Esophagus squamous epithelium (tissue), 5 donors: ENCODE measurements at regions not wholly inside any gene's neighbourhood (a gene's known extent, or its start where the extent isn't known, plus 50 kb on each side); places are given as distances from the start of the nearest gene placed in this dataset.

Experiments
- DNase-seq: peaks from one replicate; lab custom pipeline; 2025; lab: John Stamatoyannopoulos, UW
- H3K27ac ChIP-seq, 4 donors: fragments of 200-600 bp; sonication (generic); one replicate each; pipeline ENCODE4 v1.5.1; 2016 to 2019; ENCODE audit warnings: mild to moderate bottlenecking in 1 of 4
- H3K27me3 ChIP-seq, 4 donors: fragments of 200-600 bp; sonication (generic); 1 replicate in 3 of 4; 2 replicates in 1 of 4; pipeline versions ENCODE4 v1.5.1 to v1.6.0; 2017 to 2021; ENCODE audit warnings: antibody characterized with exemption in 1 of 4
- H3K36me3 ChIP-seq, 3 donors: fragments of 200-600 bp; sonication (generic); one replicate each; pipeline ENCODE4 v1.5.1; 2016 to 2019
- H3K4me1 ChIP-seq, 3 donors: fragments of 200-600 bp; sonication (generic); one replicate each; pipeline ENCODE4 v1.5.1; 2017 to 2019
- H3K4me3 ChIP-seq, 4 donors: fragments of 200-600 bp; sonication (generic); 1 replicate in 3 of 4; 2 replicates in 1 of 4; pipeline ENCODE4 v1.5.1; 2016 to 2019; ENCODE audit warnings: mild to moderate bottlenecking in 2 of 4, moderate library complexity in 1 of 4
- H3K9me3 ChIP-seq, 3 donors: fragments of 200-600 bp; sonication (generic); one replicate each; pipeline ENCODE4 v1.5.1; 2016 to 2019
- CTCF ChIP-seq, 6 experiments: fragments of 450-650 bp in 4 of 6; fragments of 200-600 bp in 2 of 6; sonication (generic) in 2 of 6; IDR thresholded peaks; one replicate each; pipeline ENCODE4 v1.5.1; 2016 to 2019; ENCODE audit warnings: antibody characterized with exemption in 6 of 6, mild to moderate bottlenecking in 4 of 6, moderate library complexity in 4 of 6
- POLR2A ChIP-seq, 4 donors: fragments of 450-650 bp; IDR thresholded peaks; one replicate each; pipeline ENCODE4 v1.6.1; 2017; ENCODE audit warnings: antibody characterized with exemption in 4 of 4, mild to moderate bottlenecking in 4 of 4, moderate library complexity in 3 of 4
- WGBS, 2 donors: methylation state at CpG; one replicate each; pipeline ENCODE4 v1.1.5; 2018; 5-methylcytosine and 5-hydroxymethylcytosine counted together
- intact Hi-C: fragments of 100-400 bp; cut with DNase I; formaldehyde crosslinking; loops from one replicate; pipeline ENCODE4 v1.15.0; 2022
- donor health status: DM: yes; HTN: yes; CAD: no.

- Histone ChIP-seq H3K36me3 (no peaks in the 10 kb centered on the region), H3K27me3 (no peaks in the 10 kb centered on the region), H3K4me3 (no peak overlapping the region), H3K27ac (peak overlapping the region; percentile 69 to 86 (median 80)), H3K4me1 (peaks cover 28 to 80% (median 67%) of the 10 kb centered on the region in 3 donors), H3K9me3 (no peaks in the 10 kb centered on the region)
- WGBS, 2 donors: 17 to 21% methylated on average over 4 of the region's 4 CpGs
- no peak for DNase-seq
- intact Hi-C loops: no loop called here
- TF ChIP-seq CTCF (IDR thresholded peaks at IDR 0.05): no peak
- no peak for TF ChIP-seq POLR2A (IDR thresholded peaks at IDR 0.05)
Measured at GRCh38 chr21:38993561-38993960, 187.8 kb downstream of the ETS2 start.

GRCh38 chr21:38992737-38993136, 187.0 kb downstream of the ETS2 start:
- no peak for TF ChIP-seq CTCF (IDR thresholded peaks at IDR 0.05)
- TF ChIP-seq POLR2A (IDR thresholded peaks at IDR 0.05): no peak
- intact Hi-C loops: no loop called here
- H3K36me3 ChIP-seq: no peaks in the 10 kb centered on the region
- no peak overlapping the region for H3K4me3 ChIP-seq
- WGBS, 2 donors: 38 to 64% methylated on average over 3 of the region's 3 CpGs
- H3K27me3 ChIP-seq: no peaks in the 10 kb centered on the region
- no peak for DNase-seq
- H3K9me3 ChIP-seq: no peaks in the 10 kb centered on the region
- H3K27ac ChIP-seq: peak overlapping the region; percentile 69 to 86 (median 80)
- H3K4me1 ChIP-seq: peaks cover 33 to 88% (median 75%) of the 10 kb centered on the region in 3 donors

GRCh38 chr21:38990424-38990794, 184.7 kb downstream of the ETS2 start:
- no peaks in the 10 kb centered on the region for H3K27me3 ChIP-seq
- DNase-seq: no peak
- 11 to 26% methylated on average over 9 to 11 of the region's 12 CpGs for WGBS, 2 donors
- intact Hi-C loops: no loop called here
- H3K4me3 ChIP-seq: no peak overlapping the region
- H3K9me3 ChIP-seq: no peaks in the 10 kb centered on the region
- H3K4me1 ChIP-seq: peaks cover 46 to 100% (median 85%) of the 10 kb centered on the region in 3 donors
- no peak for TF ChIP-seq POLR2A (IDR thresholded peaks at IDR 0.05)
- no peak for TF ChIP-seq CTCF (IDR thresholded peaks at IDR 0.05)
- no peaks in the 10 kb centered on the region for H3K36me3 ChIP-seq
- peak overlapping the region; percentile 65 to 82 (median 77) for H3K27ac ChIP-seq

- peaks cover 50 to 100% (median 86%) of the 10 kb centered on the region in 3 donors for H3K4me1 ChIP-seq
- no peaks in the 10 kb centered on the region for H3K9me3 ChIP-seq
- intact Hi-C loops: loop anchor here (10.0 kb wide), 2 partner anchors 65 to 185 kb away; partner anchors contain the start of gene ETS2
- H3K36me3 ChIP-seq: no peaks in the 10 kb centered on the region
- 18 to 28% methylated on average over 9 to 15 of the region's 17 CpGs for WGBS, 2 donors
- peak overlapping the region; percentile 65 to 82 (median 77) for H3K27ac ChIP-seq
- H3K27me3 ChIP-seq: no peaks in the 10 kb centered on the region
- H3K4me3 ChIP-seq: no peak overlapping the region
- no peak for DNase-seq
- TF ChIP-seq CTCF (IDR thresholded peaks at IDR 0.05) (no peak), POLR2A (IDR thresholded peaks at IDR 0.05) (no peak)
Measured at GRCh38 chr21:38989745-38990423, 184.2 kb downstream of the ETS2 start.

- peak overlapping the region; percentile 65 to 82 (median 77) for H3K27ac ChIP-seq
- WGBS, 2 donors: 67 to 74% methylated on average over 9 to 11 of the region's 11 CpGs
- intact Hi-C loops: loop anchor here (10.0 kb wide), 2 partner anchors 65 to 185 kb away; partner anchors contain the start of gene ETS2
- TF ChIP-seq CTCF (IDR thresholded peaks at IDR 0.05) (no peak), POLR2A (IDR thresholded peaks at IDR 0.05) (no peak)
- H3K9me3 ChIP-seq: no peaks in the 10 kb centered on the region
- H3K27me3 ChIP-seq: no peaks in the 10 kb centered on the region
- peaks cover 50 to 100% (median 90%) of the 10 kb centered on the region in 3 donors for H3K4me1 ChIP-seq
- no peak overlapping the region for H3K4me3 ChIP-seq
- H3K36me3 ChIP-seq: no peaks in the 10 kb centered on the region
- no peak for DNase-seq
Measured at GRCh38 chr21:38989379-38989744, 183.6 kb downstream of the ETS2 start.
